Progenitor cell of endocrine pancreas (in vitro differentiated cells): ENCODE measurements at regions not wholly inside any gene's neighbourhood (a gene's known extent, or its start where the extent isn't known, plus 50 kb on each side); places are given as distances from the start of the nearest gene placed in this dataset.

Experiments used
- DNase-seq: peaks from one replicate; pipeline ENCODE4 v3.0.0; 2021; ENCODE audit warnings: low spot score; ENCODE audit not compliant: unreplicated experiment
- H3K27ac Mint-ChIP-seq: 2 replicates; pipeline ENCODE4 v1.8.0; 2021; ENCODE audit warnings: mild to moderate bottlenecking, moderate library complexity, mixed read lengths
- H3K27me3 Mint-ChIP-seq: 2 replicates; pipeline ENCODE4 v1.8.0; 2021; ENCODE audit warnings: mixed read lengths
- H3K36me3 Mint-ChIP-seq: 2 replicates; pipeline ENCODE4 v1.8.0; 2022; ENCODE audit warnings: mixed read lengths; ENCODE audit not compliant: insufficient read depth
- H3K4me1 Mint-ChIP-seq: 2 replicates; pipeline ENCODE4 v1.8.0; 2021; ENCODE audit warnings: low read depth, mixed read lengths
- H3K4me3 Mint-ChIP-seq: 2 replicates; pipeline ENCODE4 v1.8.0; 2021; ENCODE audit warnings: low read depth, mild to moderate bottlenecking, moderate library complexity, mixed read lengths
- H3K9me3 Mint-ChIP-seq: 2 replicates; pipeline ENCODE4 v1.8.0; 2021; ENCODE audit warnings: low read depth, mixed read lengths
- TF ChIP-seq, protein P1 (sequence below): fragments of 200-600 bp; sonication (generic); IDR thresholded peaks from one replicate; pipeline ENCODE4 v1.5.0; 2021; ENCODE audit warnings: antibody characterized with exemption, mild to moderate bottlenecking; ENCODE audit not compliant: unreplicated experiment

DNA sequence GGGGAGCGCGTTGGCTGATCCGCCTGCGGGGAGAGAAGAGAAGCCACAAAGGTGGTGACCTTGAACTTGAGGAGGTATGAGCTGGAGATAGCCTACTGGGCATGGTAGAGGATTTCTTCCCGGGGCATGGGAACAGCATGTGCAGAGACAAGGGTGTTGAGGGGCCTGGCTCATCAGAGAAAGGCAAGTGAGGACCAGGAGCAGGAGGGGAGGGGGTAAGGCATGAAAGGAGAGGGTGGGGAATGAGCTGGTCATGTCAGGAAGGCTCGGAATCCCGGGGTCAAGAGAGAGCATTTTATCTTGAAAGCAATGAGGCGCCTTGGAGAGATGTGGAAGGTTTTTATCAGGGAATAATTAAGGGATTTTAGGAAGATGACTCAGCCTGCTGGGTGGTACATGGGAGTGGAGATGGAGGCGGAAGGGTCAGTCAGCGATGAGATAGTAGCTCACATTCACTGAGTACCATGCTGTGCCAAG is 121.1 kb downstream of the LHX2 start:
- no peak overlapping the region for H3K4me3 Mint-ChIP-seq
- no peaks in the 10 kb centered on the region for H3K36me3 Mint-ChIP-seq
- no peaks in the 10 kb centered on the region for H3K9me3 Mint-ChIP-seq
- peaks cover 48% of the 10 kb centered on the region for H3K27me3 Mint-ChIP-seq
- H3K4me1 Mint-ChIP-seq: no peaks in the 10 kb centered on the region
- TF ChIP-seq, protein P1, sequence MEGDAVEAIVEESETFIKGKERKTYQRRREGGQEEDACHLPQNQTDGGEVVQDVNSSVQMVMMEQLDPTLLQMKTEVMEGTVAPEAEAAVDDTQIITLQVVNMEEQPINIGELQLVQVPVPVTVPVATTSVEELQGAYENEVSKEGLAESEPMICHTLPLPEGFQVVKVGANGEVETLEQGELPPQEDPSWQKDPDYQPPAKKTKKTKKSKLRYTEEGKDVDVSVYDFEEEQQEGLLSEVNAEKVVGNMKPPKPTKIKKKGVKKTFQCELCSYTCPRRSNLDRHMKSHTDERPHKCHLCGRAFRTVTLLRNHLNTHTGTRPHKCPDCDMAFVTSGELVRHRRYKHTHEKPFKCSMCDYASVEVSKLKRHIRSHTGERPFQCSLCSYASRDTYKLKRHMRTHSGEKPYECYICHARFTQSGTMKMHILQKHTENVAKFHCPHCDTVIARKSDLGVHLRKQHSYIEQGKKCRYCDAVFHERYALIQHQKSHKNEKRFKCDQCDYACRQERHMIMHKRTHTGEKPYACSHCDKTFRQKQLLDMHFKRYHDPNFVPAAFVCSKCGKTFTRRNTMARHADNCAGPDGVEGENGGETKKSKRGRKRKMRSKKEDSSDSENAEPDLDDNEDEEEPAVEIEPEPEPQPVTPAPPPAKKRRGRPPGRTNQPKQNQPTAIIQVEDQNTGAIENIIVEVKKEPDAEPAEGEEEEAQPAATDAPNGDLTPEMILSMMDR: no peak
- peak overlapping the region; percentile 78 for H3K27ac Mint-ChIP-seq
- DNase-seq: no peak

DNA sequence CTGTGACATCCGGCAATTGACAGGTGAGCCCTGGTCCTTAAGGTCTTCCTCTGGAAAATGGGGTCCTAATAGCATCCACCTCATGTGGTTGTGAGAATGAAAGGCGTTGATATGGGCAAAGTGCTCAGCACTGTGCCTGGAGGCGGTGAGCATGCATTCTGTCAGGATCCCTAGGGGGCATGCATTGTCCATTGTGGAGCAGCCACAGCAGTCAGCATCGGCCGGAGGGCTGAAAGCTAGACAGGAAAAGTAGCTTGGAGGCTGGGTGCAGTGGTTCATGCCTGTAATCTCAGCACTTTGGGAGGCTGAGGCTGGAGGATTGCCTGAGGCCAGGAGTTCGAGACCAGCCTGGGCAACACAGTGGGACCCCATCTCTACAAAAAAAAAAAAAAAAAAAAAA is 122.2 kb downstream of the LHX2 start:
- no peak overlapping the region for H3K27ac Mint-ChIP-seq
- no peaks in the 10 kb centered on the region for H3K9me3 Mint-ChIP-seq

DNA sequence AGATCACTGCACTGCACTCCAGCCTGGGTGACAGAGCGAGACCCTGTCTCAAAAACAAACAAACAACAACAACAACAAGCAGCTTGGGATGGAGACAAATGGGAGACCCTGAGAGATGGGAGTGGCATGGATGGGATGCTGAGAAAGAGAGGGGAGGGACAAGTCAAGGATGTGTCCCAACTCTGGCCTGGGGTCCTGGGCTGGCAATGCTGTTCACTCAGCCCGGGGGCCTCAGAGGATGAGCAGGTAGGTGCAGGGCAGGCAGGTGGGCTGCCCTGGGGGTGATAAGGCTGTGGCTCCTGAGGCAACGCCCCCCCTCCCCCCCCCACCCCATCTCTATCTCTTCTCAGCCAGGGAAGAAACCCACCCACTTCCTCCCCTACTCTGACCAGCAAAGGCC is 123.0 kb downstream of the LHX2 start:
- H3K36me3 Mint-ChIP-seq: no peaks in the 10 kb centered on the region
- no peaks in the 10 kb centered on the region for H3K4me1 Mint-ChIP-seq
- TF ChIP-seq, protein P1: no peak
- no peak overlapping the region for H3K27ac Mint-ChIP-seq
- DNase-seq: no peak
- H3K4me3 Mint-ChIP-seq: no peak overlapping the region
- H3K9me3 Mint-ChIP-seq: no peaks in the 10 kb centered on the region
- H3K27me3 Mint-ChIP-seq: peaks cover 46% of the 10 kb centered on the region

More for the DNA sequence above, 122.2 kb downstream of the LHX2 start:
- Mint-ChIP-seq H3K36me3 (no peaks in the 10 kb centered on the region), H3K27me3 (peaks cover 52% of the 10 kb centered on the region), H3K4me1 (no peaks in the 10 kb centered on the region), H3K4me3 (no peak overlapping the region)
- TF ChIP-seq, protein P1: no peak
- DNase-seq: no peak

DNA sequence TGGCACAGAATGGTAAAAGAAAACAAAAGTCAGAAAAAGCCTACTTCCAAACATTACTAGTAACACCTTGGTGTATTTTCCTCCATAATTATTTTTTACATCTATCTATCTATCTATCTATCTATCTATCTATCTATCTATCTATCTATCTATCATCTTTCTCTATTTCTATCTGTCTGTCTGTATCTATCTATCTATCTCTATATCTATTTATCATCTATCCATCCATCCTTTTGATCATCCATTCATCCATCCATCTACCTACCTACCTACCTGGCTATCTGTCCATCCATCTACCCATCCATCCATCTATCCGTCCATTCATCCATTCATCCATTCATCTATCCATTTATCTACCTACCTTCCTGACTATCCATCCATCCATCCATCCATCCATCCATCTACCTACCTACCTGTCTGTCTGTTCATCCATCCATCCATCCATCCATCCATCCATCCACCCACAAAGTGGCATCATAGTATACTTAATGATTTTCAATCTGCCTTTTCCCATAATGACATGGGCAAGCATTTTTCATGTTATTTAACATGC is 121.9 kb upstream of the NEK6 start:
- Mint-ChIP-seq H3K4me1 (no peaks in the 10 kb centered on the region), H3K9me3 (no peaks in the 10 kb centered on the region), H3K27me3 (peaks cover 40% of the 10 kb centered on the region), H3K27ac (no peak overlapping the region), H3K36me3 (no peaks in the 10 kb centered on the region), H3K4me3 (no peak overlapping the region)
- TF ChIP-seq, protein P1: no peak
- DNase-seq: no peak

DNA sequence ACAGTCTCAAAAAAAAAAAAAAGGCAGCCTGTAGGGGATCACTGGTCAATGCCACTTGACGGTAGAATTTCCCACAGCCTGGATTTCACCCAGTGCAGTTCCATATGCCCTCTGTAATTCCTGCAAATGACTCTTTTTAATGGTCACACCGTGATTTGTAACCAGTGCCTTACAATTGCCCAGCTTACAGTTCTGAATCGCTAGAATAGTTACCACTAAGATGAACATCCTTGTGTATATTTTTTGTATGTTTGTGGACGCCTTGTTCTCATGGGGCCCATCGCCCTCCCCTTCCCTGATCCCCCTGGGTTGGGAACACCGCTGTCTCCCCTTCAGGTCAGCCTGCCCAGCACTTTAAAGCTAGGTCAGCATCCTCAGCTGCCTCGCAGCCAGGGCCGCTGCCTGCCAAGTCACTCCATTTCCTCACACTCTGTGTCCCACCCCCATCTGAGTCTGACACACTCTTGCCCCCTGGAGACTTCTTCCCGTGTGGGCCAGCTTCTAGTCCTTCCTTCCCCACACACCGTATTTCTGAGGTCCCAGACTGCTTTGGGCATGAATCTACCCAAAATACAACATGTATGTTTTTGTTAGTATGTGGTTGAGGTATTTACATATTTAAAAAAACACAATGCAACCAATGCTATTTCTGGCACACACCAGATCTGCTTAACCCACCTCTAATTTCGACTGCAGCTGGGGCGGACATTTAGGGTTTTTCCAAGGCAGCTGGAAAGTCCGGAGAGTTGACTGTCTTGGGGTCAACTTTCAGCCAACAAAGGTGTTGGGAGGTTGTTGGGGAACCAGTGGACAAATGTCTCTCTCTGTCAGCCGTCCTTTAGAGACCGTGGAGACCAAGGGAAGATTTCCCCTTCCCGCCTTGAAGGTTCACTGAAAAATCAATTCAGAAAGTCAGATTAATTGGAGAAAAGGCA is 120.5 kb upstream of the NEK6 start:
- Mint-ChIP-seq H3K4me1 (no peaks in the 10 kb centered on the region), H3K27ac (no peak overlapping the region), H3K9me3 (no peaks in the 10 kb centered on the region), H3K36me3 (no peaks in the 10 kb centered on the region), H3K4me3 (no peak overlapping the region), H3K27me3 (peaks cover 36% of the 10 kb centered on the region)
- TF ChIP-seq, protein P1: no peak
- no peak for DNase-seq
